ENCODE measurements at regions not wholly inside any gene's neighbourhood (a gene's known extent, or its start where the extent isn't known, plus 50 kb on each side); places are given as distances from the start of the nearest gene placed in this dataset.
A peak's percentile ranks its signal among the peaks of the same experiment; 100 is the strongest.
"Not testable (repeated sequence)": the region's sequence is repeated elsewhere in the genome, so short reads cannot be mapped to it uniquely, and the experiment has no call there.

- Histone ChIP-seq H3K27me3 (ENCODE audit: low read depth) (no peaks in the 10 kb centered on the region), H3K4me1 (no peaks in the 10 kb centered on the region), H3K4me3 (no peak overlapping the region), H3K9me3 (no peaks in the 10 kb centered on the region; the same call in 1 of the 2 replicates), H3K36me3 (replicated peaks) (no peaks in the 10 kb centered on the region)
- in situ Hi-C loops (cut with MboI; ENCODE audit: low sequenced_read_pairs) = no loop called here
- DNase-seq (ENCODE audit: low spot score in 2 of 2) = no peak
Observed at GRCh38 chr21:23812485-23812884, 1794.8 kb downstream of the MRPL39 start.

GRCh38 chr21:23811805-23812204 lies 1795.5 kb downstream of the MRPL39 start:
- no peak for DNase-seq (ENCODE audit: low spot score in 2 of 2)
- H3K4me1 ChIP-seq = no peaks in the 10 kb centered on the region
- H3K9me3 ChIP-seq = no peaks in the 10 kb centered on the region; the same call in 1 of the 2 replicates
- in situ Hi-C loops (cut with MboI; ENCODE audit: low sequenced_read_pairs) = no loop called here
- no peak overlapping the region for H3K4me3 ChIP-seq
- H3K27me3 ChIP-seq (ENCODE audit: low read depth) = no peaks in the 10 kb centered on the region
- no peaks in the 10 kb centered on the region for H3K36me3 ChIP-seq (replicated peaks)

- H3K4me1 ChIP-seq = no peaks in the 10 kb centered on the region
- H3K9me3 ChIP-seq = no peaks in the 10 kb centered on the region
- DNase-seq (ENCODE audit: low spot score in 2 of 2) = no peak
- H3K4me3 ChIP-seq = no peak overlapping the region
- H3K27me3 ChIP-seq (ENCODE audit: low read depth) = no peaks in the 10 kb centered on the region
- in situ Hi-C loops (cut with MboI; ENCODE audit: low sequenced_read_pairs) = no loop called here
- H3K36me3 ChIP-seq (replicated peaks) = no peaks in the 10 kb centered on the region
Observed at GRCh38 chr21:23809573-23809972, 1797.7 kb downstream of the MRPL39 start.

GRCh38 chr21:23806966-23807548 lies 1800.2 kb downstream of the MRPL39 start:
- H3K9me3 ChIP-seq; H3K4me3 ChIP-seq; DNase-seq (ENCODE audit: low spot score in 2 of 2); H3K27me3 ChIP-seq (ENCODE audit: low read depth); in situ Hi-C loops (cut with MboI; ENCODE audit: low sequenced_read_pairs); H3K36me3 ChIP-seq (replicated peaks); H3K4me1 ChIP-seq: not testable (repeated sequence)

GRCh38 chr21:23804866-23805265 lies 1802.4 kb downstream of the MRPL39 start:
- no peak for DNase-seq (ENCODE audit: low spot score in 2 of 2)
- in situ Hi-C loops (cut with MboI; ENCODE audit: low sequenced_read_pairs) = no loop called here

GRCh38 chr21:23801292-23801691 lies 1806.0 kb downstream of the MRPL39 start:
- H3K4me3 ChIP-seq = no peak overlapping the region
- no peaks in the 10 kb centered on the region for H3K27me3 ChIP-seq (ENCODE audit: low read depth)
- in situ Hi-C loops (cut with MboI; ENCODE audit: low sequenced_read_pairs) = no loop called here
- no peaks in the 10 kb centered on the region for H3K4me1 ChIP-seq
- no peaks in the 10 kb centered on the region for H3K9me3 ChIP-seq
- no peak for DNase-seq (ENCODE audit: low spot score in 2 of 2)
- no peaks in the 10 kb centered on the region for H3K36me3 ChIP-seq (replicated peaks)

More at GRCh38 chr21:23804866-23805265, 1802.4 kb downstream of the MRPL39 start:
- Histone ChIP-seq H3K4me3 (no peak overlapping the region), H3K9me3 (no peaks in the 10 kb centered on the region), H3K4me1 (no peaks in the 10 kb centered on the region), H3K27me3 (ENCODE audit: low read depth) (no peaks in the 10 kb centered on the region), H3K36me3 (replicated peaks) (no peaks in the 10 kb centered on the region)

GRCh38 chr21:23799376-23799775 lies 1807.9 kb downstream of the MRPL39 start:
- no peaks in the 10 kb centered on the region for H3K27me3 ChIP-seq (ENCODE audit: low read depth)
- no peaks in the 10 kb centered on the region for H3K4me1 ChIP-seq
- no peaks in the 10 kb centered on the region for H3K36me3 ChIP-seq (replicated peaks)
- no peak for DNase-seq (ENCODE audit: low spot score in 2 of 2)
- no peaks in the 10 kb centered on the region for H3K9me3 ChIP-seq
- in situ Hi-C loops (cut with MboI; ENCODE audit: low sequenced_read_pairs) = no loop called here
- H3K4me3 ChIP-seq = no peak overlapping the region

GRCh38 chr21:23792300-23792699 lies 1815.0 kb downstream of the MRPL39 start:
- Histone ChIP-seq H3K36me3 (replicated peaks) (no peaks in the 10 kb centered on the region), H3K9me3 (no peaks in the 10 kb centered on the region), H3K4me3 (no peak overlapping the region), H3K4me1 (no peaks in the 10 kb centered on the region), H3K27me3 (ENCODE audit: low read depth) (no peaks in the 10 kb centered on the region)
- in situ Hi-C loops (cut with MboI; ENCODE audit: low sequenced_read_pairs) = no loop called here
- no peak for DNase-seq (ENCODE audit: low spot score in 2 of 2)

GRCh38 chr21:23789864-23790263 lies 1817.4 kb downstream of the MRPL39 start:
- Histone ChIP-seq H3K4me1 (no peaks in the 10 kb centered on the region), H3K36me3 (replicated peaks) (no peaks in the 10 kb centered on the region), H3K27me3 (ENCODE audit: low read depth) (no peaks in the 10 kb centered on the region), H3K9me3 (no peaks in the 10 kb centered on the region), H3K4me3 (no peak overlapping the region)
- in situ Hi-C loops (cut with MboI; ENCODE audit: low sequenced_read_pairs) = no loop called here
- DNase-seq (ENCODE audit: low spot score in 2 of 2) = no peak

- Histone ChIP-seq H3K4me3 (no peak overlapping the region), H3K9me3 (no peaks in the 10 kb centered on the region), H3K27me3 (ENCODE audit: low read depth) (no peaks in the 10 kb centered on the region), H3K4me1 (no peaks in the 10 kb centered on the region), H3K36me3 (replicated peaks) (no peaks in the 10 kb centered on the region)
- in situ Hi-C loops (cut with MboI; ENCODE audit: low sequenced_read_pairs) = no loop called here
- DNase-seq (ENCODE audit: low spot score in 2 of 2) = no peak
Observed at GRCh38 chr21:23780326-23780725, 1827.0 kb downstream of the MRPL39 start.

- no peaks in the 10 kb centered on the region for H3K36me3 ChIP-seq (replicated peaks)
- DNase-seq (ENCODE audit: low spot score in 2 of 2) = no peak
- 0 out of 2 replicates have a peak, but pooled peaks cover 3% of the 10 kb centered on the region for H3K9me3 ChIP-seq
- H3K27me3 ChIP-seq (ENCODE audit: low read depth) = no peaks in the 10 kb centered on the region
- in situ Hi-C loops (cut with MboI; ENCODE audit: low sequenced_read_pairs) = no loop called here
- no peak overlapping the region for H3K4me3 ChIP-seq
- peaks cover 4% of the 10 kb centered on the region for H3K4me1 ChIP-seq
Observed at GRCh38 chr21:23743821-23744220, 1863.5 kb downstream of the MRPL39 start.

GRCh38 chr21:23740463-23740862 lies 1866.8 kb downstream of the MRPL39 start:
- in situ Hi-C loops (cut with MboI; ENCODE audit: low sequenced_read_pairs) = no loop called here
- peaks cover 4% of the 10 kb centered on the region for H3K4me1 ChIP-seq
- H3K9me3 ChIP-seq = no peaks in the 10 kb centered on the region
- peak in 1 of 2 experiments; percentile 8 for DNase-seq (ENCODE audit: low spot score in 2 of 2)
- no peaks in the 10 kb centered on the region for H3K27me3 ChIP-seq (ENCODE audit: low read depth)
- no peaks in the 10 kb centered on the region for H3K36me3 ChIP-seq (replicated peaks)
- no peak overlapping the region for H3K4me3 ChIP-seq

GRCh38 chr21:23732776-23733175 lies 1874.5 kb downstream of the MRPL39 start:
- Histone ChIP-seq H3K36me3 (replicated peaks) (no peaks in the 10 kb centered on the region), H3K9me3 (no peaks in the 10 kb centered on the region), H3K27me3 (ENCODE audit: low read depth) (no peaks in the 10 kb centered on the region), H3K4me3 (no peak overlapping the region), H3K4me1 (no peaks in the 10 kb centered on the region)
- in situ Hi-C loops (cut with MboI; ENCODE audit: low sequenced_read_pairs) = no loop called here
- no peak for DNase-seq (ENCODE audit: low spot score in 2 of 2)

- no peaks in the 10 kb centered on the region for H3K36me3 ChIP-seq (replicated peaks)
- no peak for DNase-seq (ENCODE audit: low spot score in 2 of 2)
- in situ Hi-C loops (cut with MboI; ENCODE audit: low sequenced_read_pairs) = no loop called here
- H3K9me3 ChIP-seq = no peaks in the 10 kb centered on the region
- H3K4me3 ChIP-seq = no peak overlapping the region
- no peaks in the 10 kb centered on the region for H3K4me1 ChIP-seq
- H3K27me3 ChIP-seq (ENCODE audit: low read depth) = no peaks in the 10 kb centered on the region
Observed at GRCh38 chr21:23729331-23729730, 1878.0 kb downstream of the MRPL39 start.

- Histone ChIP-seq H3K4me3 (no peak overlapping the region), H3K36me3 (replicated peaks) (no peaks in the 10 kb centered on the region), H3K9me3 (no peaks in the 10 kb centered on the region), H3K4me1 (no peaks in the 10 kb centered on the region), H3K27me3 (ENCODE audit: low read depth) (no peaks in the 10 kb centered on the region)
- DNase-seq (ENCODE audit: low spot score in 2 of 2) = peak; percentile 19 to 20
- in situ Hi-C loops (cut with MboI; ENCODE audit: low sequenced_read_pairs) = no loop called here
Observed at GRCh38 chr21:23725576-23725975, 1881.7 kb downstream of the MRPL39 start.
